ENCODE measurements at regions not wholly inside any gene's neighbourhood (a gene's known extent, or its start where the extent isn't known, plus 50 kb on each side); places are given as distances from the start of the nearest gene placed in this dataset.

DNA sequence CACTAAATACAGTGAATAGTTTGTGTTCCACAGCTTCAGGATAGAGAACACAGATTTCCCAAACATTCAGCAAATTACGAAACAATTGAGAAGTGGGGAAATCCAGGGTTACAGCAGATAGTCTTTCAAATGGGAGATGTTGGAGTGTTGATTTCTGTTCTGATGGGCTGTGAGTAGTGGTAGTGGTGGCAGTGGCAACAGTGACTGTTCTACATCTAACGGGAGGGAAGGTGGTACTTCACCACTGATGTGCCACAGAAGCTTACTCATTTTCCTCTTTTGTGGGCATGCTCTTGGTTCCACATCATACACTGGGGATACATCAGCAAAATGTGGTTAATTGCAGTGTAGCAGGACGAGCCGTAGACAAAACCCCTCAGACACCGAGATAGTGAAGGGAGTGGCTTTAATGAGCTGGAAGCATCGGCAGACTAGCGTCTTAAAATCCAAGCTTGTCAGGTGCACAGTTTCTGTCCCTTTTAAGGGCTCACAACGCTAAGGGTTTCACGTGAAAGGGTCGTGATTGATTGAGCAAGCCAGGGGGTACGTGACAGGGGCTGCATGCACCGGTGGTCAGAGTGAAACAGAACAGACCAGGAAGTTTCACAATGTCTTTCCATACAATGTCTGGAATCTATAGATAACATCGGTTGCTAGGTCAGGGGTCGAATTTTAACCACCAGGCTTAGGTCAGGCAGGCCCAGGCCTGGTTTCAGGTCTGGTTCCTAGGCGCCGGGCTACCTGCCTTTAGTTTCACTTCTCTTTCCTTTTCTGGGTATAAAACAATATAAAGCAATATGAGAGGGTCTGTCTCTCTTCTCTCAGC, 330.6 kb upstream of the FBXO33 start (continued):
- TF ChIP-seq FOXO1 (CRISPR knock-in tag; IDR thresholded peaks at IDR 0.05) (peak; percentile 85; the same call in 1 of the 2 replicates), DNMT1 (CRISPR knock-in tag; IDR thresholded peaks at IDR 0.05) (peak; percentile 92; the same call in 1 of the 2 replicates), MEIS1 (CRISPR knock-in tag; IDR thresholded peaks at IDR 0.05; ENCODE audit: borderline replicate concordance) (peak; percentile 98), ZNF264 (CRISPR knock-in tag; IDR thresholded peaks at IDR 0.05) (peak; percentile 88; the same call in 1 of the 2 replicates), ZNF775 (CRISPR knock-in tag; IDR thresholded peaks at IDR 0.05; ENCODE audit: borderline replicate concordance) (peak; percentile 92), SRY (CRISPR knock-in tag; IDR thresholded peaks at IDR 0.05) (peak; percentile 75; the same call in 1 of the 2 replicates), CBX5 (CRISPR knock-in tag; IDR thresholded peaks at IDR 0.05; ENCODE audit: borderline replicate concordance) (no peak; the same call in 1 of the 2 replicates), ZBTB21 (CRISPR knock-in tag; IDR thresholded peaks at IDR 0.05) (no peak; the same call in 1 of the 2 replicates), PCBP2 (optimal IDR thresholded peaks at IDR 0.05; ENCODE audit: low read depth, low read length, poor library complexity, severe bottlenecking) (no peak), PPARG (CRISPR knock-in tag; conservative IDR thresholded peaks at IDR 0.05) (peak; percentile 97), NFIC (IDR thresholded peaks at IDR 0.05; ENCODE audit: low read length) (peak; percentile 37; the same call in 1 of the 2 replicates), EED (CRISPR knock-in tag; IDR thresholded peaks at IDR 0.05) (peak; percentile 89), RARA (CRISPR knock-in tag; IDR thresholded peaks at IDR 0.05) (peak; percentile 93)
- TF ChIP-seq, protein P1, sequence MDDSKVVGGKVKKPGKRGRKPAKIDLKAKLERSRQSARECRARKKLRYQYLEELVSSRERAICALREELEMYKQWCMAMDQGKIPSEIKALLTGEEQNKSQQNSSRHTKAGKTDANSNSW (CRISPR knock-in tag; IDR thresholded peaks at IDR 0.05; ENCODE audit: borderline replicate concordance): no peak
- TF ChIP-seq, protein P2, sequence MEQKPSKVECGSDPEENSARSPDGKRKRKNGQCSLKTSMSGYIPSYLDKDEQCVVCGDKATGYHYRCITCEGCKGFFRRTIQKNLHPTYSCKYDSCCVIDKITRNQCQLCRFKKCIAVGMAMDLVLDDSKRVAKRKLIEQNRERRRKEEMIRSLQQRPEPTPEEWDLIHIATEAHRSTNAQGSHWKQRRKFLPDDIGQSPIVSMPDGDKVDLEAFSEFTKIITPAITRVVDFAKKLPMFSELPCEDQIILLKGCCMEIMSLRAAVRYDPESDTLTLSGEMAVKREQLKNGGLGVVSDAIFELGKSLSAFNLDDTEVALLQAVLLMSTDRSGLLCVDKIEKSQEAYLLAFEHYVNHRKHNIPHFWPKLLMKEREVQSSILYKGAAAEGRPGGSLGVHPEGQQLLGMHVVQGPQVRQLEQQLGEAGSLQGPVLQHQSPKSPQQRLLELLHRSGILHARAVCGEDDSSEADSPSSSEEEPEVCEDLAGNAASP (CRISPR knock-in tag; IDR thresholded peaks at IDR 0.05; ENCODE audit: borderline replicate concordance): peak; percentile 76; the same call in 1 of the 2 replicates
- TF ChIP-seq, protein P3, sequence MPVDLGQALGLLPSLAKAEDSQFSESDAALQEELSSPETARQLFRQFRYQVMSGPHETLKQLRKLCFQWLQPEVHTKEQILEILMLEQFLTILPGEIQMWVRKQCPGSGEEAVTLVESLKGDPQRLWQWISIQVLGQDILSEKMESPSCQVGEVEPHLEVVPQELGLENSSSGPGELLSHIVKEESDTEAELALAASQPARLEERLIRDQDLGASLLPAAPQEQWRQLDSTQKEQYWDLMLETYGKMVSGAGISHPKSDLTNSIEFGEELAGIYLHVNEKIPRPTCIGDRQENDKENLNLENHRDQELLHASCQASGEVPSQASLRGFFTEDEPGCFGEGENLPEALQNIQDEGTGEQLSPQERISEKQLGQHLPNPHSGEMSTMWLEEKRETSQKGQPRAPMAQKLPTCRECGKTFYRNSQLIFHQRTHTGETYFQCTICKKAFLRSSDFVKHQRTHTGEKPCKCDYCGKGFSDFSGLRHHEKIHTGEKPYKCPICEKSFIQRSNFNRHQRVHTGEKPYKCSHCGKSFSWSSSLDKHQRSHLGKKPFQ (CRISPR knock-in tag; IDR thresholded peaks at IDR 0.05; ENCODE audit: insufficient replicate concordance): peak; percentile 81
- TF ChIP-seq, protein P4, sequence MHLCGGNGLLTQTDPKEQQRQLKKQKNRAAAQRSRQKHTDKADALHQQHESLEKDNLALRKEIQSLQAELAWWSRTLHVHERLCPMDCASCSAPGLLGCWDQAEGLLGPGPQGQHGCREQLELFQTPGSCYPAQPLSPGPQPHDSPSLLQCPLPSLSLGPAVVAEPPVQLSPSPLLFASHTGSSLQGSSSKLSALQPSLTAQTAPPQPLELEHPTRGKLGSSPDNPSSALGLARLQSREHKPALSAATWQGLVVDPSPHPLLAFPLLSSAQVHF (CRISPR knock-in tag; IDR thresholded peaks at IDR 0.05): no peak
- TF ChIP-seq, protein P5, sequence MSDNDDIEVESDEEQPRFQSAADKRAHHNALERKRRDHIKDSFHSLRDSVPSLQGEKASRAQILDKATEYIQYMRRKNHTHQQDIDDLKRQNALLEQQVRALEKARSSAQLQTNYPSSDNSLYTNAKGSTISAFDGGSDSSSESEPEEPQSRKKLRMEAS (IDR thresholded peaks at IDR 0.05): peak; percentile 59
- TF ChIP-seq, protein P6, sequence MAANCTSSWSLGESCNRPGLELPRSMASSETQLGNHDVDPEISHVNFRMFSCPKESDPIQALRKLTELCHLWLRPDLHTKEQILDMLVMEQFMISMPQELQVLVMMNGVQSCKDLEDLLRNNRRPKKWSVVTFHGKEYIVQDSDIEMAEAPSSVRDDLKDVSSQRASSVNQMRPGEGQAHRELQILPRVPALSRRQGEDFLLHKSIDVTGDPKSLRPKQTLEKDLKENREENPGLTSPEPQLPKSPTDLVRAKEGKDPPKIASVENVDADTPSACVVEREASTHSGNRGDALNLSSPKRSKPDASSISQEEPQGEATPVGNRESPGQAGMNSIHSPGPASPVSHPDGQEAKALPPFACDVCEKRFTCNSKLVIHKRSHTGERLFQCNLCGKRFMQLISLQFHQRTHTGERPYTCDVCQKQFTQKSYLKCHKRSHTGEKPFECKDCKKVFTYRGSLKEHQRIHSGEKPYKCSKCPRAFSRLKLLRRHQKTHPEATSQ (CRISPR knock-in tag; IDR thresholded peaks at IDR 0.05; ENCODE audit: borderline replicate concordance): peak; percentile 97; the same call in 1 of the 2 replicates

All from HepG2 (cell line).